HG02610 (cell line): ENCODE measurements at regions not wholly inside any gene's neighbourhood (a gene's known extent, or its start where the extent isn't known, plus 50 kb on each side); places are given as distances from the start of the nearest gene placed in this dataset.

Source experiments
- ATAC-seq: cut with Tn5 transposase; IDR thresholded peaks from one replicate; pipeline ENCODE4 v1.9.1; 2021; ENCODE audit warnings: mild to moderate bottlenecking, moderate library complexity; ENCODE audit not compliant: unreplicated experiment

DNA sequence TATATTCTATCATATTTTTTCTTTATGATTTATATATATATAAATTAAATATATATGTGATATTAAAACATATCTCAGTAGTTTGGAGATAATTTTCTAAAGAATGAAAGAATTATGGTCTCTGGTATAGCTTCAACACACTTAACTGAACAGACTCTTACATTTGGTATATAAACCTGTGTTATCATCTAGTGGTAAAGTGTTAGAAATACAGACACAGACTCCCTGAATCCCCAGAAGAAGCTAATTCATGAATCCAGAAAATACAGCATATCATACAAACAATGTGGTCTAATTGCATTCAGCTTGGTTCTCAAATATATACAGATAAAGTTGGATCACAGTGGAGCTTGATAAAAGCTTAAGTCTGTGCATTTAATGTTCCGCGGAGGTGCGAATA is 1100.4 kb downstream of the ROBO2 start:
- no peak for ATAC-seq

DNA sequence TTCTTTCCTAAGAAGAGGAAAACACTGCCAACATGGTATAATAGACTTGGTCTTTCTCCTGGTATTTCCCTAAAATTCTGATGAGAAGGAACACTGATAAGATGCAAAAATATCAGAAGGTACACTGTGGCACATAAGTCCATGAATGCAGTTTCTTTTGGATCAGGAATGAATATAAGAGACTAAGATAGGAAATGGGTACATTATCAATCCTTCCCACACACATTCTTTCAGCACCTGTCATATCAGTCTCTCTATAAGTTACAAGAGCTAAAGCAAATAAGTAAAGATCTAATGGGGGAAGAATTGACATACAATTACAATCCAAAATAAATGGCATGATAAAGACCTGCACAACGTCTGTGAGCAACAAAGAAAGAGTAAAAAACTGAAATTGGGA is 1101.0 kb downstream of the ROBO2 start:
- ATAC-seq, result no peak

DNA sequence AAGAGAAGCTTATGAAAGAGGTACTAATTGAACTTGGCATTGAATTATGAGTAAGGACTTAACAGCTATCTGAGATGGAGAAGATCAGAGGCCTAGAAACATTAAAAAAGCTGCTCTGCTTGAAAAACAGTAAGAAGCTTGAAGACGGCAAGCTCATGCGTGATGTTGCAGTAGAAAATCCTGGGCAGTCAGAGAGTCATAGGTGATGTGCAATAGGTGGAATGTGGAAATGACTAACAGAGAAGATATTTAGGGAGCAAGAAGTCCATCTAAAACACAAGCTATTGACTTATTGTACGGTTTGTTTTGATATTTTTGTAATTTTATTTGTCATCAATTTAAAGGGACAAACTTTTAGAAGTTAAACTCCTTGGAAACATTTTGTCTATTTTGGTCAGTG is 1101.4 kb downstream of the ROBO2 start:
- ATAC-seq, result no peak

DNA sequence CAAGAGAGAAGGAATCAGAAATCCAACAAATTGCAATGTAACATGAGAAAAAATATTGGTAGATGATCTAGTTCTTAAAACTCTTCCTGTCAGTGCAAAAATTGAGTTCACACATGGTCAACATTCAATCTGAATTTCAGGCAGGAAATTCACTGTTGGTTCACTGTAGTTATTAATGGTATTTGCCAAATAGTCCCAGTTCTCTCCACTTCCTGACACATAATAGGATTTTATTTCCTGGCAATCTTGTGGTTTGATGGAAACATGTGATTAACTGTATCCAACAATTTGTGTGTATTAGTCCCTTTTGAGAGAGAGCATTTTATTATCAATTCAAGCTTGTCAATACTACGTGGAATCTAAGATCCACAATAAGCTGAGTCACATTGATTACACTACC is 1103.1 kb downstream of the ROBO2 start:
- no peak for ATAC-seq

DNA sequence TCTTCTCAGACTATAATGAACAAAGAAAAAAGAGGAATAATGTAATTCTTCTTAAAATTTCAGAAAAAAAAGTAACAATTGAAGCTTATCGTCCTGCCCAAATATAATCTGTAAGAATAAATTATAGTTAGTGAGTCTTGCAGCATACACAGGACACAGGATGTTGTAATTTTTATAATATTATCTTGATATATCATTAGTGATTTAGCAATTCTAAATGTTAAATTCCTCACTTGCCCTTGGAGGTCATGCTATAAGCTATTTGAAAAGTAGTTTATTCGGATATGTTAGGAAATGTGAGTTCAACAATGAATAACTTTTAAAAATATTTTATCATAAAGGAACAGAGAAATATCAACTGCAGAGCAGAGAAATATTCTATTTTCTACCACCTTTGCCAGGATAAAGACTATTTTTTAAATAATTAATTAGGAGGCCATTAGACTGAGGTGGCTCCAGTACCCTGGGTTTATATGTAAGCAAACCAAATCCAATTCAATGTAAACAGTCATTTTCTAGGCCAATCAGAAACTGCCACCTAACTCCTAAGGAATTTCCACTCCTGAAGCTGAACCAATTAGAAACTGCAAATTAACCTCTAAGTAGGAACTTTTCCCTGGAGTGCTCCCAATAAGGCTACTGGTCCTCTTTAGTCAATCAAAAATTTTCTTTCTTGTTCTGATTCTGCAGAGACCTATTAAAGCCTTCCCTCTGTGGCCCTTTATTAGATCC is 1109.3 kb downstream of the ROBO2 start:
- ATAC-seq, result no peak

DNA sequence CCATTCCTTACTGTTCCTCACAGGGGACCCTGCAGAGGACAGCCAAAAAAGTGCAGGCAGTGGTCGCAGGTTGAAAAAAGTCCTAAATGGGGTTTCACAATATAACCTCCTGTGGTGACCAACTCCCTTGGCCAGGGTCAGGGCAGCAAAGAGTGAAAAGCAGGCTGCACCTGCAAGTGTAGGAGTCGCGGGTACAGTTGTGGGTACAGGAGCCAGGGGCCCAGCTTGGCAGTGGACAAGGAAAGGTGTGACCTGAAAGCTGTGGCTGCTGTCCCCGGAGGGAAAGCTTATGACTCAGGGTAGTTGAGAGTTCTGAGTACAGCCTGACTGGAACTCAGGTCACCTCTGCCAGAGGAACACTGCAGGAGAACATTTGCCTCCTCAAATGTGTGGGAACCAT is 1114.1 kb downstream of the ROBO2 start:
- no peak for ATAC-seq

DNA sequence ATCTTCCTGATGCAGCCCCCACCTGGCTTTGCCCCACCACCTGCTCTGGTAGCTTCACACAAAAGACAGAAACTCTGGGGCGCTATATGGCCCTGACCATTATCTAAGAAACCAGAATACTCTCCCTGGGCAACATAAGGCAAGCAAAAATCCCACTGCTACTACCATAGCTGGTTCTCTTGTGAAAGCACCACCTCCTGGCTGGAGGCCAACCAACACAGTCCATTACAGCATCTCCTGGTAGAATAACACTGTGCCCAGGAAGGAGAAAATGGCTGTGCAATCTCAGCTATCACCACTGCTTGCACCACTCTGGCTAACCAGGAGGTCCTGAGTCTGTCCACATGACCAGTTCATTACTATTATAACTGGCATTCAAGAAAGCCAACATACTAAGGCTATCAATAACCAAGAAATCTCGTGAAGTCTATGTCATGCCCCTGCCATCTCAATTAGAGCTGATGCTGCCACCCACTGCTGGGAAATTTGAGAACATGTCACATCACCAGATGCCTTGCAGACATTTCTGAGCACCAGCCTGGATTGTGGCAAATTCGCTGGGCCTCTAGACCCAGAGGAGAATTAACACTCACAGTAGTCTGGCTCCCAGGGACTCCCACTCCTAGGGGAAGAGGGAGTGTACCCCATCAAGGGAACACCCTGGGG is 1114.8 kb downstream of the ROBO2 start:
- no peak for ATAC-seq

DNA sequence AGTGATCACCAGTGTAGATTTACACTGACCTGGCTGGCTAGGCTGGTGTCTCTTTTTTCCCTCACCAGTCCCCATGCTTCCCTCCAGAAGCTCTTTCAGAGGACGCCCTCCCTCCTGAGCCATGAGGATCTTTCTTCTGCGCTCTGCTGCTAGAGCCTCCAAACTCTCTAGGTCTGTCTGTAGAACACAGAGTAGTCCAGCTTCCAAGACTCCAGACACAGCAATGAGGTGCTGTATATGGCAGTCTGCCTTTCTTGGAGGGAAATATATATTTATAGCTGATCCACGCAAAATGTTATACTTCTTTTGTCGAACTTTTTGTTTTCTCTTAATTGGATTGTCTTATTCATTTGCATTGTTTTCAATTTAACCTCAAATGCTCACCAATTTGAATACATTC is 1121.8 kb downstream of the ROBO2 start:
- ATAC-seq, result no peak

DNA sequence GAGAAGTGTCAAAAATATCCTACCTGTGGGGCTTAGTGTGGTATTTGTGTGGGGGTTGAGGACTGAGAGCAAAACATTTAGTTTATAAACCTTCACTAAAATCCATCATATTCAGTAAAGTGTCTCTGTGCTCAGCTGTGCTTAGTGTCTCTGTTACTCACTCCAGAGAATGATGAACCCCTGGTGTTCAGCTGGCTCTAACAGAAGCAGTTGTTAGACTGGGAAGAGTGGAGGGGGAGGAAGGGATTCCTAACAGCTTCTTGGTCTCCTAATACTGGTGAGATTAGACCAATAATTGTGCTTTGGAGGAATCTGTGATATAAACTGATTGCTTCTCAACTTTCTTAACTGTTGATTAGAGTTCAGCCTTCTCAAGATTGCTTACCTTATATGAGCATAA is 1123.5 kb downstream of the ROBO2 start:
- no peak for ATAC-seq

DNA sequence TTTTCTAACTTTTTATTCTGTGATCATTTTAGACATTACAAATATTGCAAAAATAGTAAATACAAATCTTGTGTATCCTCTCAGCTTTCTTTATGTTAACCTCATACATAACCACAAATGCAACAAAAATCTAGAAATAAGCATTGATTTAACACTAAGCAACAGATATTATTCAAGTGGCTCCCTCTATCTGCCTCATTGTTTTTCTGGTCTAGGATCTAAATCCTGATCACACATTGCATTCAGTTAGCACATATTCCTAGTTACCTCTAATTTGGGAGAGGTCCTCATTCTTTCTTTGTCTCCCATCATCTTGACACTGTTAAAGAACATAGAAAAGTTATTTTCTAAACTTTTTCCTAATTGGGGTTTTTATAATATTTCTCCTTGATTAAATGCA is 1126.0 kb downstream of the ROBO2 start:
- ATAC-seq, result no peak

DNA sequence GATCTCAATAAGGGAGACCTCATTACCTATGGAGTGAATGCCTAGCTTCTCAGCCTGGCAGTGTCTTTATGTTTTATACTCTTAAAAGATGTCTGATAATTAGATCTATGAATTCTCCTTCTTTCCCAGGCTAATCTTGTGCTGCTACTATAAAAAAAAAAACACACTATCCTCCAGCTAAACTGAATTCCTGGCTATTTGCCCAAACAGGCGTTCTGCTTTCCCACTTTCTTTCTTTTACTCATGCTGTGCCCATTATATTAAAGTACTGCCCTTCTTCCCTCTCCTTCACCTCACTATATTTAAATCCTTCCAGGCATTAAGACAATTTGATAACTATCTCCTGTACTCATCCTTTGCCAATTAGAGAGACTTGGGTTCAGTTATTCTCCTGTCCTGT is 1134.9 kb downstream of the ROBO2 start:
- no peak for ATAC-seq

DNA sequence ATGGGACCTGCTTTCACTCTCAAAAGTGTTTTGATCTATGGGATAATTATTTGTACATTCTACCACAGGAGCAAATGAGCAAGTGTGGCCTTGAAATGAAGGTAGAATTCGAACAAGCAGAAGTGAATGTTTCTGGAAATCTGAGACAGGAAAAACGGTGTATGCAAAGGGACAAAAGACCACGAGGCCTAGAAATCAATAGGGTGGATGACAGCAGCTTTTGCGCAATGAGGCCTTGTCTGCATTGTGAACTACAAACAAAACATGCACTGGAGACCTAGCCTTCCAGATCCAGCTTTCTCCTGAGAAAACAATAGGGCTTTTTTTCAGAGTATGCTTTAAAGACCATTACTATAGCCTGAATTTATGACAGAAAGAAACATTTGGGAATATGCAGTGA is 1137.0 kb downstream of the ROBO2 start:
- no peak for ATAC-seq

DNA sequence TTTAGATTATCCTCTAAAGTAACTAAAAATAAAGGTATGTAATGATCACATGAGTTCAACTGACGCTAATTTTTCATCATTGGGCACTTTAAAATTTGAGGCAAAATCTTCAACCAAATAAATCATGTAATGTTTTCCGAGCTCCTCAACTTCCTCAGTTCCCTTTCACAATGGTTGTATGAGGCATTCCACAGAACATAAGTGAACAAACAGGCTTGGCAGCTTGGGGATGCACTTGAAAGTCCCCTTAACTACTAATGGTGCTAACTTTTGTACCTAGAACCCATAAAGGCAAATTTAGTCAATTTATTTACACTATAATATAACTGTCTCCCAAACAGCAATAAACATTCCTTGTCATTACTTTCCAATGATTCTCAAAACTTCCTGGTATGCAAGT is 1137.9 kb downstream of the ROBO2 start:
- ATAC-seq, result no peak

DNA sequence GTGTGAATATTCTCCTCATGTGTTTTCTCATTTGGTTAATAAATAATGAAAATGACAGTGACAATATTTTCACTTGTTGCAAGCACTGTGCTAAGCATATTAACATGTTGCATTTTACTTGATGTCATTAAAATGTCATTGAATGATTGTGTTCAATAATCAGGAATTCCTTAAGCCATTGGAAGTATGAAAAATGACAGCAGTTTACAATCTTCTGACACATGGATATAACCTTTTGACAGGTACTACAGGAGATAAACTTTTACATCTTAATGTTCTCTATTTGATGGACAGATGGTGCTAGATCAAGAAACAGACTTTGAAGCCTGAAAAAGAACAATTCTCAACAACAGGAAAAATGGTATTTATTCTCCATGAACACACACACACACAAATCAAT is 1138.3 kb downstream of the ROBO2 start:
- ATAC-seq, result no peak

DNA sequence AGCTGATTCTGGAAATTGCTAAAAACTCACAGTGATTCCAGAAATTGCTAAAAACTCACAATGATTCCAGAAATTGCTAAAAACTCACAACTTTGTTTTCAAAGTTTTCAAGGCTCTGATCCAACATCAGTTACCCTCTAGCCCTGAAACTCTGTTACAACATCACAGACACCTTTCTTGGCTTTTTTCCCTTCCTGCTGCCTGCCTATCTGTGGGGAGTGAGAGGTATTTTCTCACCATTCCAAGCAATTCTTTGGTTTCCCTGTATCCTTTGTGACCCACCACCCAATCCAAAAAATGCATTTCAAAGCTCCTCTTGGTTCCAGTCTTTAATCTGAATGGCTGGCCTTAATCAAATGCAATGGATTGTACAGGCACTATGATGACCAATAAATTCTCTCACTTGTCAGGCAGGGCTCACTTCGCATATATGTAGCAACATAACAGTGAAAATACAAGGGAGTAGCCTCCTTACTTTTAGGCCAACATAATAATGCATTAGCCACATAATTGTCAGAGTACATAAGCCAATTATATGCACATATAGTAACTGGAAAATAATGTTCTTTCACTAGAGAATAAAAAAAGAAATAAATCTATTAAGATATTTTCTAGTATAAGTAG is 1139.0 kb downstream of the ROBO2 start:
- no peak for ATAC-seq

DNA sequence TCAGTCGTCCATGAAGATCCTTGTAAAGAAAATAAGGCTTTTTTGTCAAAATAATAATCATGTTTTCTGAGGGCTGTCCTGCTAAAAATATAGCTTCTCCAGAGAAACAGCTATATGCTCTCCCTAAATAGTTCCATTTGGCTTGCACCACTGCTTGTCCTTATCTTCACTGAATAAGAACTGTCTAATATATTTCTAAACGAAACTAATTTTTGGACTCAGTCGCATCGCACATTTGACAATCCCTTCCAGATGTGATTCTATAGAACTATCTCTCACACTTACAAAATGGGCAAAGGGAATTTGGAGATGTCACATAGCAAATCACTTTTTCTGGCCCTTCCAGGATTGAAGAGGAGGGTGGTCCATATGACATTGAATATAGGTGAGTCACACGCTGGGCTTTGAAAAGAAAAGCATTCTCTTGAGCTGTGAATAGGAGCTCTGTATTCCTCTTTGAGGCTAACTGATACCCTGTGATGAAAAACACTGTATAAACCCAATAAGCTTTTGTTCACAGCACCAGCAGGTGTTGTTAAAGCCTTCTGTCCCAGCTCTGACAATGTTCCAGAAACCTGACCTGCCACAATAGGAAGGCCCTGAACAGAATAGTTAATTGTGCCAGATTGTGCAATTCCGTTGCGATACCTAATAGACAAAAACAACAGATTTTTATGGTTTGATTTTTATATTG is 1144.2 kb downstream of the ROBO2 start:
- ATAC-seq, result no peak

DNA sequence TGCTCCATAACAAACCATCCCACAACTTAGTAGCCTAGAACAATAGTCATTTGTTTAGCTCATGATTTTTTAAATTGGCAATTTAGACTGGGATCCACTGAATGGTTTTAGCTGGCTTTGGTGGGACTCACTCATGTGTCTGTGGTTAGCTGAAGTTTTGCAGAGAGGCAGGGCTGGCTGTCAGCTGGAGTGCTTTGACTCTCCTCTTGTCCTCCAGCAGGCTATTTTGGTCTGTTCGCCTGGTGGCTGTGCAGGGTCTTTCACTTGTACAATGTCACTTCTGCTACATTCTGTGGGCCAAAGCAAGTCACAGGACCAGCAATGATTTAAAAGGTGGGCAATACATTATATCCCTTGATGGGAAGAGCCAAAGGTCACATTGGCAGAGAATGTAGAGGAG is 1146.5 kb downstream of the ROBO2 start:
- no peak for ATAC-seq

DNA sequence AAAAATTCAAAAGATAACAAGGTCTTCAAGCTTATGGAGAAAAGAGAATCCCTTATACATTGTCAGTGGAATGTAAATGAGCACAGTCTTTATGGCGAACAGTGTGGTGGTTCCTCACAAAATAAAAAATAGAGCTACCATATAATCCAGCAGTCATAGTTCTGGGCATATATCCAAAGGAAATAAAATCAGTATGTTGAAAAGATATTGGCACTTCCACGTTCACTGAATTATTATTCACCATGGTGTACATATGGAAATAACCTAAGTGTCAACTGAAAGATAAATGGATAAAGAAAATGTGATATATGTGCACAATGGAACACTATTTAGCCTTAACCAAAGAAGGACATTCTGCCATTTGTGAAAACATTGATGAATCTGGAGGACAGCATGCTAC is 1161.2 kb downstream of the ROBO2 start:
- ATAC-seq, result no peak

DNA sequence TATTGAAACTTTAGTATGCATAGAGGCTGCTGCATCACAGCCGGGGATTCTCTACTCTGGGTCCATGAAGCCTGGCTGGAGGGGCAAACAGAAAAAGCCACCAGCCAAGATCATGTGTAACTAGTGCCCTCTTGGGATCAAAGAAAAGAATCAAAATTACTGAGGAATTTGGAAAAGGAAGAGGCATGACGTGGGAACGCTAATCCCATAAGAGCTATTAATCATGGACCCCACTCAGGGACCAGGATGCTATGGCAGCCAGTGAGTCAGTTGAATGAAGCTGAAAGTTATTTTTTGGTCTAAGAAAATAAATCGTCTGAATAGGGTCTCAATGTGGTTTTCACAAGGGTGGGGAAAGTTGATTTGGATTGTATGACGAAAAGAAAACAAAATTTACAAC is 1165.1 kb downstream of the ROBO2 start:
- ATAC-seq, result no peak

DNA sequence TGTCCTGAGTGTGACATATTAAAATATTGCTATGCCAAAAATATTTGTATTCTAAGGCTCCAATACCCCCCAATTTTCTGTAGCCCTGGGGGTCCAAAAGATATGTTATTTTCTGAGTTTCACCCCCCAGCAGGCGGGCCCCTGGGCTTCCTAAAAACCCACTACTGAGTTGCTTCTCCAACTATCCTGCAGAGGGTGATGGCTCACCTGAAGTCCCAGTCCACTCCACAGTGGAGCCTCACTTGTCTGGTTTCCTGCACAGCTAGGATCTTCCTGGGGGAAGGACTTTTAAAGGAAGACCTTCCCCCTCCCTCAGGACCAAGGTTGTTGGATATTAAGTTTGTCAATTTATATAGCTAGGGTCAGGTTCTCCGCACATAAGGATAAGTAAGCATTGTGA is 1181.4 kb downstream of the ROBO2 start:
- no peak for ATAC-seq

DNA sequence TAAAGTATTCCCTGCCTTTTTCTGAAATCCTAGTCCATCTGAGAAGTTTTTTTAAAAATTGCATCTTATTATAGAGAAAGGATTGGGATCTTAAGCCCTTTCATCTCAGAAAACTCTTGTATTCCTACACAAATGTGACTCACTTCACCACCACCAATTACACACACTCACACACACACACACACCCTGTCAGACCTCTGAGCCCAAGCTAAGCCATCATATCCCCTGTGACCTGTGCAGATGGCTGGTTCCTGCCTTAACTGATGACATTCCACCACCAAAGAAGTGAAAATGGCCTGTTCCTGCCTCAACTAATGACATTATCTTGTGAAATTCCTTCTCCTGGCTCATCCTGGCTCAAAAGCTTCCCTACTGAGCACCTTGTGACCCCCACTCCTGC is 1181.9 kb downstream of the ROBO2 start:
- ATAC-seq, result no peak

DNA sequence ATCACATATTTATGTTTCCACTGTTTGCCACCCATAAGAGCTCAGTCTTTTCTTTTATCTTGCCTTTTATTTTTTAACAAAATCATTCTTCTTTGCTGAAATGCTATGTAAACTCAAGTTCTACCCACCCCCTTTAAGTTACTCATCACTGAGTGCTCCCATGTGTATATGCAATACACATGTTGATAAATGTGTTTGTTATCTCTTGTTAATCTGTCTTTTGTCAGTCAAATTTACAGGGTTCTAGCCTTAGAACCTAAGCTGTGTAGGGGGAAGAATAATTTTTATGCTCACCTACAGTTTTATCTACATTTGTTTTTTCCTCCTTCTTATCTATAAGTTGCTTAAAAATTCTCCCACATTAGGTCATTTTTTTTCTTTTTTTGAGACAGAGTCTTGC is 1195.9 kb downstream of the ROBO2 start:
- ATAC-seq, result no peak
